Left ventricle myocardium inferior (tissue), 1 donor: ENCODE measurements at regions not wholly inside any gene's neighbourhood (a gene's known extent, or its start where the extent isn't known, plus 50 kb on each side); places are given as distances from the start of the nearest gene placed in this dataset.
"Not testable (repeated sequence)": the region's sequence is repeated elsewhere in the genome, so short reads cannot be mapped to it uniquely, and the experiment has no call there.

ENCODE experiments used
- DNase-seq: peaks from one replicate; pipeline ENCODE4 v3.0.0-alpha.2; 2020
- H3K27ac ChIP-seq: fragments of 200-600 bp; replicated peaks from 2 replicates; pipeline ENCODE4 v1.8.0; 2021
- H3K27me3 ChIP-seq: fragments of 200-600 bp; 2 replicates; pipeline ENCODE4 v1.8.0; 2021; ENCODE audit warnings: low read depth
- H3K36me3 ChIP-seq: fragments of 200-600 bp; 2 replicates; pipeline ENCODE4 v1.8.0; 2021
- H3K4me1 ChIP-seq: fragments of 200-600 bp; 2 replicates; pipeline ENCODE4 v1.8.0; 2021
- H3K4me3 ChIP-seq: fragments of 200-600 bp; 2 replicates; pipeline ENCODE4 v1.8.0; 2021; ENCODE audit warnings: mild to moderate bottlenecking, moderate library complexity
- H3K9me3 ChIP-seq: fragments of 200-600 bp; replicated peaks from 2 replicates; pipeline ENCODE4 v1.8.0; 2021
- CTCF ChIP-seq: fragments of 200-600 bp; IDR thresholded peaks from 2 replicates; pipeline ENCODE4 v1.8.0; 2021; ENCODE audit warnings: antibody characterized with exemption, mild to moderate bottlenecking, borderline replicate concordance
- intact Hi-C: fragments of 100-400 bp; cut with micrococcal nuclease; formaldehyde crosslinking; loops from one replicate; pipeline ENCODE4 v1.11.0; 2022
- donor health status: DM: no; HTN: yes; CAD: no; lungs with severe emphysema.

- Histone ChIP-seq H3K4me3 (no peak overlapping the region), H3K9me3 (peaks cover 38% of the 10 kb centered on the region), H3K4me1 (no peaks in the 10 kb centered on the region), H3K36me3 (no peaks in the 10 kb centered on the region), H3K27me3 (peaks cover 14% of the 10 kb centered on the region), H3K27ac (no peak overlapping the region)
- DNase-seq = no peak
- TF ChIP-seq CTCF = no peak
- intact Hi-C loops = no loop called here
Measured at GRCh38 chrX:1097328-1097727, 115.1 kb downstream of the CRLF2 start.

- intact Hi-C loops = no loop called here
- Histone ChIP-seq H3K4me1 (no peaks in the 10 kb centered on the region), H3K27ac (no peak overlapping the region), H3K9me3 (peaks cover 38% of the 10 kb centered on the region), H3K27me3 (peaks cover 7% of the 10 kb centered on the region), H3K36me3 (no peaks in the 10 kb centered on the region), H3K4me3 (no peak overlapping the region)
- TF ChIP-seq CTCF = no peak
- DNase-seq = no peak
Measured at GRCh38 chrX:1094566-1095333, 117.7 kb downstream of the CRLF2 start.

DNA sequence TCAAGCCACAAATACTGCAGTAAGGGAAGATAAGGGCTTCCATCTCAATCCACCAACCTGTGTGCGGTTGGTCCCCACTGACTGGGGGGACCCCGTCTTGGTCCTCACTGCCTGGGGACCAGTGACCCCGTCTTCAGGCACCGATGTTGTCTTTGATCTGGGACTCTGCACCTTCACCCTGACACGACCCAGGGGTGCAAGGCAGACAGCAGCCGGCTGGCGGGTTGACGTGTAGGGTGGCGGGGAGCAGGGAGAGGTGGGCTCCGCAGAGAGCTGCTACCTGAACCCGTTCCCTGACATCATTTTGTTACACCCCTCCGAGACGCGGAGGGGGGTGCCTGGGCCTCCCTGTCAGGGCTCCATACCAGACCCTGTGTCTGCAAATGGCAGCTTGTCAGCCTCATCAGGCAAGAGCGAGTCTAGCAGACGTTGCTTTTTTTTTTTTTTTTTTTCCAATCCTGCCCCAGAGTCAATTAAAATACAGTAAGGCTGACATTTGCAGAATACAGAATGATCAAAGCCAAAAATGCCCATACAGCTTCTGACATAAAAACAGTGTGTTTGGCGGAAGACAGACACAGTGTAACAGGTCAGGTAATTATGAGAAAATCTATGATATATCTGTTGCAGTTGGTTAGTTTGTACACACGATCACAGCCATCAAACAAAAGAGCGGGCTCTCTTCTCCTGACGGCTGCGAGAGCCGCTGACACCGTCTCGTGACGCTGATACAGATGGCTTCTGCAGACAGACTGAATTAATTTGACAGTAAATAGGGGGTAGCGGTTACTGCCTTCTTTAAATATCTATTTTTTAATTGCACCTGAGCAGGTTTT is 118.6 kb downstream of the CRLF2 start:
- no peak for DNase-seq
- H3K4me3 ChIP-seq = no peak overlapping the region
- no peaks in the 10 kb centered on the region for H3K4me1 ChIP-seq
- H3K9me3 ChIP-seq = peaks cover 38% of the 10 kb centered on the region
- no peaks in the 10 kb centered on the region for H3K36me3 ChIP-seq
- intact Hi-C loops = no loop called here
- H3K27me3 ChIP-seq = no peaks in the 10 kb centered on the region
- no peak for TF ChIP-seq CTCF
- no peak overlapping the region for H3K27ac ChIP-seq

- no peak overlapping the region for H3K27ac ChIP-seq
- no peaks in the 10 kb centered on the region for H3K4me1 ChIP-seq
- H3K27me3 ChIP-seq = no peaks in the 10 kb centered on the region
- no peaks in the 10 kb centered on the region for H3K36me3 ChIP-seq
- intact Hi-C loops = no loop called here
- TF ChIP-seq CTCF = no peak
- no peak overlapping the region for H3K4me3 ChIP-seq
- peaks cover 38% of the 10 kb centered on the region for H3K9me3 ChIP-seq
- DNase-seq = no peak
Measured at GRCh38 chrX:1093121-1093520, 119.3 kb downstream of the CRLF2 start.

GRCh38 chrX:1086444-1087409 is 125.7 kb downstream of the CRLF2 start:
- TF ChIP-seq CTCF = no peak
- Histone ChIP-seq H3K27ac (no peak overlapping the region), H3K4me3 (no peak overlapping the region), H3K27me3 (peaks cover 25% of the 10 kb centered on the region), H3K4me1 (no peaks in the 10 kb centered on the region), H3K36me3 (no peaks in the 10 kb centered on the region), H3K9me3 (peaks cover 30% of the 10 kb centered on the region)
- intact Hi-C loops = no loop called here
- no peak for DNase-seq

DNA sequence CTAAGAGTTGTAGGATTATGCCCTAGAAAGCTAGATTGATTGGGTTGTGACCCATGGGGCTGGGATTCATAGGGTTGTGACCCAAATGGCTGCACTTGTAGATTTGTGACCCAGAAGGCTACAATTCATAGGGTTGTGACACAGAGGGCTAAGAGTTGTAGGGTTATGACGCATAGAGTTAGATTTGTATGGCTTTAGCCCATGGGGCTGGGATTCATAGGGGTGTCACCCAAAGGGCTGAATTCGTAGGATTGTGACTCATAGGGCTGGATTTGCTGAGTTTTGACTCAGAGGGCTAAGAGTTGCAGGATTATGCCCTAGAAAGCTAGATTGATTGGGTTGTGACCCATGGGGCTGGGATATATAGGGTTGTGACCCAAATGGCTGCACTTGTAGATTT is 126.6 kb downstream of the CRLF2 start:
- DNase-seq, H3K27ac ChIP-seq, H3K4me3 ChIP-seq, H3K4me1 ChIP-seq, intact Hi-C loops, H3K36me3 ChIP-seq: not testable (repeated sequence)
- peaks cover 33% of the 10 kb centered on the region for H3K9me3 ChIP-seq
- peaks cover 25% of the 10 kb centered on the region for H3K27me3 ChIP-seq
